ENCODE measurements at regions not wholly inside any gene's neighbourhood (a gene's known extent, or its start where the extent isn't known, plus 50 kb on each side); places are given as distances from the start of the nearest gene placed in this dataset.

DNA sequence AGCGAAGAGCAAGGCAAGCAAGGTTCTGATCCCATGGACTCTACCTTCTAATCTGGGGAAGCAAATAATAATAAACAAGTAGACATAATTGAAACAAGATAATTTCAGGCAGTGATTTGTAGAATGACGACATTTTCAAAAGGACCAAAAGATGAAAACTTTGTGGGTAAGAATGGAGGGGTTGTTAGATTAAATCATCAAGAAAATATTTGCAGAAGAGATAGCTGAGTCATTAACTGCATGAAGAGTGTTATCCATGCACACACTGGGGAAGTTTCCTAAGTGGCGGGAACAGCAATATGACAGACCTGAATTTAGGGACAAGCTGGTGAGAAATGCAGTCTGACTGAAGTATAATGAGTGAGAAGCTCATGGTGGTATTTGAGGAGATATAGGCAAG lies 583.1 kb upstream of the RGS18 start:
- Histone ChIP-seq H4K91ac (ENCODE audit: low read depth, low read length, poor library complexity) (no peak overlapping the region), H3K4ac (ENCODE audit: low read length) (no peak overlapping the region), H2BK12ac (ENCODE audit: low read length) (no peak overlapping the region), H3K79me1 (ENCODE audit: low read depth, low read length) (no peaks in the 10 kb centered on the region), H3K9ac (ENCODE audit: low read depth, low read length, poor library complexity) (no peak overlapping the region), H3K4me2 (ENCODE audit: insufficient read depth, low read length, poor library complexity, severe bottlenecking) (no peak overlapping the region), H2AK5ac (ENCODE audit: low read depth, low read length) (no peak overlapping the region), H2BK120ac (ENCODE audit: low read depth, low read length) (no peak overlapping the region), H3K4me3 (ENCODE audit: low read length in 2 of 2) (no peak overlapping the region), H3K36me3 (replicated peaks in 1 of 2; ENCODE audit: control insufficient read depth in 2 of 2, insufficient read depth in 2 of 2, low read length in 2 of 2) (no peaks in the 10 kb centered on the region), H2BK15ac (ENCODE audit: low read length) (no peak overlapping the region), H2AFZ (ENCODE audit: low read length) (no peak overlapping the region), H2BK5ac (ENCODE audit: low read length) (no peak overlapping the region), H3K14ac (ENCODE audit: low read length) (no peak overlapping the region), H3K9me3 (replicated peaks in 1 of 2; ENCODE audit: control insufficient read depth in 2 of 2, insufficient read depth in 1 of 2, low read depth in 1 of 2, low read length in 2 of 2) (peaks cover 0 to 1% of the 10 kb centered on the region in 2 donors), H3K18ac (ENCODE audit: low read length) (no peak overlapping the region), H4K8ac (ENCODE audit: low read depth, low read length) (no peak overlapping the region), H3K27ac (replicated peaks; ENCODE audit: low read length) (no peak overlapping the region), H3K27me3 (ENCODE audit: control insufficient read depth in 3 of 3, insufficient read depth in 3 of 3, low read depth in 1 of 3, low read length in 3 of 3) (no peaks in the 10 kb centered on the region), H3K4me1 (ENCODE audit: control insufficient read depth in 2 of 2, insufficient read depth in 1 of 2, low read depth in 1 of 2, low read length in 2 of 2) (peaks cover 0 to 5% of the 10 kb centered on the region in 2 donors), H3K23ac (ENCODE audit: low read depth, low read length, poor library complexity) (no peak overlapping the region)
- no CpG with 5 or more reads among the region's 3 CpGs for WGBS, 2 donors (ENCODE audit: extremely low coverage in 2 of 2, insufficient read length in 2 of 2, insufficient replicate concordance in 1 of 2)
- no peak for DNase-seq (ENCODE audit: low spot score)

DNA sequence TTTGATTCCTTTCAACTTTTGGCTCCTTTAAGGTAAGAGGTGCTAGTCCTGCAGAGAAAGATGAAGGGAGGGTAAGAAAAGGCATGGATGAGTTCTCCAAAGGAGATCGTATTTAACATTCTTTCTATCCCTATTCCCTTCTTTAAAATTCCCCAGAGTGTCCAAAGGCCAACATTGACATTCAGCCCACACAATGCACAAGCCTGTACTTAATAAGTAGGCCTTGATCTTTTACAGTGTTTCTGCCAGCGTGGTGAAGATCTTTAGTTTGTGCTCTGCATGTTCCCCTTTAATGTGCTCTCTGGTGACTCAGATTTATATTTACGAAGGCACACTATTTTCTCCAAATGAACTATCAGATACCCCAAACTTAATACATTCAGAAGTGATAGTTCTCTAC lies 582.5 kb upstream of the RGS18 start:
- no peak overlapping the region for H2BK120ac ChIP-seq (ENCODE audit: low read depth, low read length)
- no peak overlapping the region for H3K27ac ChIP-seq (replicated peaks; ENCODE audit: low read length)
- H3K23ac ChIP-seq (ENCODE audit: low read depth, low read length, poor library complexity) = no peak overlapping the region
- H3K9me3 ChIP-seq (replicated peaks in 1 of 2; ENCODE audit: control insufficient read depth in 2 of 2, insufficient read depth in 1 of 2, low read depth in 1 of 2, low read length in 2 of 2) = peaks cover 0 to 1% of the 10 kb centered on the region in 2 donors
- no peak overlapping the region for H3K4ac ChIP-seq (ENCODE audit: low read length)
- H2AK5ac ChIP-seq (ENCODE audit: low read depth, low read length) = no peak overlapping the region
- no peak overlapping the region for H3K4me2 ChIP-seq (ENCODE audit: insufficient read depth, low read length, poor library complexity, severe bottlenecking)
- H2BK12ac ChIP-seq (ENCODE audit: low read length) = no peak overlapping the region
- WGBS, 2 donors (ENCODE audit: extremely low coverage in 2 of 2, insufficient read length in 2 of 2, insufficient replicate concordance in 1 of 2) = no CpG with 5 or more reads among the region's 3 CpGs
- H2BK15ac ChIP-seq (ENCODE audit: low read length) = no peak overlapping the region
- H3K27me3 ChIP-seq (ENCODE audit: control insufficient read depth in 3 of 3, insufficient read depth in 3 of 3, low read depth in 1 of 3, low read length in 3 of 3) = no peaks in the 10 kb centered on the region
- no peak overlapping the region for H4K91ac ChIP-seq (ENCODE audit: low read depth, low read length, poor library complexity)
- no peak overlapping the region for H3K18ac ChIP-seq (ENCODE audit: low read length)
- no peak overlapping the region for H4K8ac ChIP-seq (ENCODE audit: low read depth, low read length)
- DNase-seq (ENCODE audit: low spot score) = no peak
- no peak overlapping the region for H2BK5ac ChIP-seq (ENCODE audit: low read length)
- peak overlapping the region; percentile 72 for H2AFZ ChIP-seq (ENCODE audit: low read length)
- H3K14ac ChIP-seq (ENCODE audit: low read length) = no peak overlapping the region
- no peak overlapping the region for H3K4me3 ChIP-seq (ENCODE audit: low read length in 2 of 2)
- H3K9ac ChIP-seq (ENCODE audit: low read depth, low read length, poor library complexity) = no peak overlapping the region
- H3K79me1 ChIP-seq (ENCODE audit: low read depth, low read length) = no peaks in the 10 kb centered on the region
- H3K4me1 ChIP-seq (ENCODE audit: control insufficient read depth in 2 of 2, insufficient read depth in 1 of 2, low read depth in 1 of 2, low read length in 2 of 2) = peaks cover 0 to 5% of the 10 kb centered on the region in 2 donors
- H3K36me3 ChIP-seq (replicated peaks in 1 of 2; ENCODE audit: control insufficient read depth in 2 of 2, insufficient read depth in 2 of 2, low read length in 2 of 2) = no peaks in the 10 kb centered on the region

DNA sequence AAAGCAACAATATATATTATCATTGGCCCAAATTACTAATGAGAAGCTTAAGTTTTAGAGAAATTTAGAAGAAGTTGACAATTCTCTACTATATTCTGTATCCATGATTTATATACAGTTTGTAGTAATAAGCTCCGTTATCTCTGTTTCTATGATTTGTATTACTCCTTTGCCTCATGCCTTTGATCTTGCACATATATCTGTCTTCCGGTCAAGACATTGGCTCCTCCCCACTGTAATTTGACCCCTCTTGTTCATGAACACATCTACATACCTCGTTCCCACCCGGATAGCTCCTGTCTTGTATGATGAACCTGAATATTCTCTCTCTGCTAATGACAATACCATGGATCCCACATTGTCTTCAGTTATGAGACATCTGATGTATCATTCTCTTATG lies 581.0 kb upstream of the RGS18 start:
- no peak overlapping the region for H3K4me2 ChIP-seq (ENCODE audit: insufficient read depth, low read length, poor library complexity, severe bottlenecking)
- H3K27me3 ChIP-seq (ENCODE audit: control insufficient read depth in 3 of 3, insufficient read depth in 3 of 3, low read depth in 1 of 3, low read length in 3 of 3) = no peaks in the 10 kb centered on the region
- H2AK5ac ChIP-seq (ENCODE audit: low read depth, low read length) = no peak overlapping the region
- no CpG with 5 or more reads among the region's 4 CpGs for WGBS, 2 donors (ENCODE audit: extremely low coverage in 2 of 2, insufficient read length in 2 of 2, insufficient replicate concordance in 1 of 2)
- H4K8ac ChIP-seq (ENCODE audit: low read depth, low read length) = no peak overlapping the region
- H2BK120ac ChIP-seq (ENCODE audit: low read depth, low read length) = no peak overlapping the region
- peaks cover 0 to 5% of the 10 kb centered on the region in 2 donors for H3K4me1 ChIP-seq (ENCODE audit: control insufficient read depth in 2 of 2, insufficient read depth in 1 of 2, low read depth in 1 of 2, low read length in 2 of 2)
- no peak overlapping the region for H3K23ac ChIP-seq (ENCODE audit: low read depth, low read length, poor library complexity)
- H3K9me3 ChIP-seq (replicated peaks in 1 of 2; ENCODE audit: control insufficient read depth in 2 of 2, insufficient read depth in 1 of 2, low read depth in 1 of 2, low read length in 2 of 2) = peaks cover 0 to 1% of the 10 kb centered on the region in 2 donors
- H3K9ac ChIP-seq (ENCODE audit: low read depth, low read length, poor library complexity) = no peak overlapping the region
- H2BK5ac ChIP-seq (ENCODE audit: low read length) = no peak overlapping the region
- no peak overlapping the region for H2BK15ac ChIP-seq (ENCODE audit: low read length)
- no peak overlapping the region for H3K4ac ChIP-seq (ENCODE audit: low read length)
- H3K27ac ChIP-seq (replicated peaks; ENCODE audit: low read length) = no peak overlapping the region
- no peaks in the 10 kb centered on the region for H3K36me3 ChIP-seq (replicated peaks in 1 of 2; ENCODE audit: control insufficient read depth in 2 of 2, insufficient read depth in 2 of 2, low read length in 2 of 2)
- H4K91ac ChIP-seq (ENCODE audit: low read depth, low read length, poor library complexity) = no peak overlapping the region
- no peak for DNase-seq (ENCODE audit: low spot score)
- no peak overlapping the region for H3K14ac ChIP-seq (ENCODE audit: low read length)
- no peak overlapping the region for H3K4me3 ChIP-seq (ENCODE audit: low read length in 2 of 2)
- no peak overlapping the region for H2AFZ ChIP-seq (ENCODE audit: low read length)
- H3K18ac ChIP-seq (ENCODE audit: low read length) = no peak overlapping the region
- H3K79me1 ChIP-seq (ENCODE audit: low read depth, low read length) = no peaks in the 10 kb centered on the region
- H2BK12ac ChIP-seq (ENCODE audit: low read length) = no peak overlapping the region

GRCh38 chr1:191578281-191578680 lies 580.0 kb upstream of the RGS18 start:
- Histone ChIP-seq H3K9me3 (replicated peaks in 1 of 2; ENCODE audit: control insufficient read depth in 2 of 2, insufficient read depth in 1 of 2, low read depth in 1 of 2, low read length in 2 of 2) (peaks cover 0 to 1% of the 10 kb centered on the region in 2 donors), H4K91ac (ENCODE audit: low read depth, low read length, poor library complexity) (no peak overlapping the region), H3K79me1 (ENCODE audit: low read depth, low read length) (no peaks in the 10 kb centered on the region), H3K27me3 (ENCODE audit: control insufficient read depth in 3 of 3, insufficient read depth in 3 of 3, low read depth in 1 of 3, low read length in 3 of 3) (no peaks in the 10 kb centered on the region), H2AK5ac (ENCODE audit: low read depth, low read length) (no peak overlapping the region), H2BK5ac (ENCODE audit: low read length) (no peak overlapping the region), H3K18ac (ENCODE audit: low read length) (no peak overlapping the region), H3K14ac (ENCODE audit: low read length) (no peak overlapping the region), H3K4me1 (ENCODE audit: control insufficient read depth in 2 of 2, insufficient read depth in 1 of 2, low read depth in 1 of 2, low read length in 2 of 2) (peaks cover 0 to 5% of the 10 kb centered on the region in 2 donors), H3K4me2 (ENCODE audit: insufficient read depth, low read length, poor library complexity, severe bottlenecking) (no peak overlapping the region), H4K8ac (ENCODE audit: low read depth, low read length) (no peak overlapping the region), H3K23ac (ENCODE audit: low read depth, low read length, poor library complexity) (no peak overlapping the region), H2AFZ (ENCODE audit: low read length) (no peak overlapping the region), H3K4me3 (ENCODE audit: low read length in 2 of 2) (no peak overlapping the region), H2BK15ac (ENCODE audit: low read length) (no peak overlapping the region), H2BK12ac (ENCODE audit: low read length) (no peak overlapping the region), H3K4ac (ENCODE audit: low read length) (no peak overlapping the region), H3K36me3 (replicated peaks in 1 of 2; ENCODE audit: control insufficient read depth in 2 of 2, insufficient read depth in 2 of 2, low read length in 2 of 2) (no peaks in the 10 kb centered on the region), H3K9ac (ENCODE audit: low read depth, low read length, poor library complexity) (no peak overlapping the region), H2BK120ac (ENCODE audit: low read depth, low read length) (no peak overlapping the region), H3K27ac (replicated peaks; ENCODE audit: low read length) (no peak overlapping the region)
- no peak for DNase-seq (ENCODE audit: low spot score)
- WGBS, 2 donors (ENCODE audit: extremely low coverage in 2 of 2, insufficient read length in 2 of 2, insufficient replicate concordance in 1 of 2) = no CpG with 5 or more reads among the region's 1 CpG

All from neuronal stem cell (in vitro differentiated cells).